SU-DHL-6 (cell line): ENCODE measurements at regions not wholly inside any gene's neighbourhood (a gene's known extent, or its start where the extent isn't known, plus 50 kb on each side); places are given as distances from the start of the nearest gene placed in this dataset.

Source experiments
- H2AFZ ChIP-seq: fragments of 200-600 bp; sonication (generic); 2 replicates; pipeline ENCODE4 v1.6.1; 2014; ENCODE audit warnings: low read depth, mild to moderate bottlenecking, moderate library complexity, mixed read lengths, antibody characterized with exemption, low read length; ENCODE audit not compliant: severe bottlenecking
- H3F3A ChIP-seq: fragments of 200-600 bp; shearing (Covaris generic); 2 replicates; pipeline ENCODE4 v1.6.0; 2016; ENCODE audit warnings: antibody characterized with exemption, mild to moderate bottlenecking; ENCODE audit not compliant: insufficient read depth
- H3K27ac ChIP-seq: fragments of 200-600 bp; sonication (generic); 2 replicates; pipeline ENCODE4 v1.5.1; 2016; ENCODE audit warnings: low read depth, mild to moderate bottlenecking, low read length, moderate library complexity, mixed read lengths
- H3K27me3 ChIP-seq: fragments of 200-600 bp; sonication (generic), shearing (Covaris generic); 2 replicates; pipeline ENCODE4 v1.6.0; 2014; ENCODE audit warnings: mild to moderate bottlenecking, low read length
- H3K36me3 ChIP-seq: fragments of 200-600 bp; sonication (generic); 2 replicates; pipeline ENCODE4 v1.6.1; 2014; ENCODE audit warnings: mild to moderate bottlenecking, low read length, mixed read lengths
- H3K4me2 ChIP-seq: fragments of 300-600, 200-600 bp; shearing (Covaris generic), sonication (generic); 2 replicates; pipeline ENCODE4 v1.6.0; 2014; ENCODE audit warnings: low read length, low read depth, mild to moderate bottlenecking; ENCODE audit not compliant: poor library complexity, severe bottlenecking
- H3K4me3 ChIP-seq: fragments of 200-600 bp; sonication (generic); 2 replicates; pipeline ENCODE4 v1.5.1; 2014; ENCODE audit warnings: antibody characterized with exemption, low read length, mild to moderate bottlenecking, mixed read lengths; ENCODE audit not compliant: insufficient read depth, poor library complexity, severe bottlenecking
- H3K79me2 ChIP-seq: fragments of 200-600 bp; sonication (generic); 2 replicates; pipeline ENCODE4 v1.6.1; 2014; ENCODE audit warnings: mild to moderate bottlenecking, low read length, moderate library complexity; ENCODE audit not compliant: insufficient read depth
- H3K9ac ChIP-seq: fragments of 200-600 bp; sonication (generic); 2 replicates; pipeline ENCODE4 v1.7.0; 2014; ENCODE audit warnings: mild to moderate bottlenecking, low read length
- H3K9me2 ChIP-seq: fragments of 200-600 bp; sonication (generic); replicated peaks from 2 replicates; pipeline ENCODE4 v1.6.1; 2014; ENCODE audit warnings: low read length; ENCODE audit not compliant: insufficient read depth
- H3K9me3 ChIP-seq: fragments of 200-600 bp; sonication (generic); 2 replicates; pipeline ENCODE4 v1.6.1; 2014; ENCODE audit warnings: low read length, mixed read lengths; ENCODE audit not compliant: insufficient read depth
- H4K20me1 ChIP-seq: fragments of 200-600 bp; sonication (generic); 2 replicates; pipeline ENCODE4 v1.6.1; 2014; ENCODE audit warnings: low read depth, mild to moderate bottlenecking, antibody characterized with exemption, low read length, moderate library complexity, mixed read lengths
- CTCF ChIP-seq: fragments of 200-600 bp; sonication (generic); IDR thresholded peaks from one replicate; pipeline ENCODE4 v1.5.1; 2017; ENCODE audit warnings: antibody characterized with exemption, mild to moderate bottlenecking, low read length, moderate library complexity; ENCODE audit not compliant: insufficient read depth, poor library complexity, severe bottlenecking
- EZH2phosphoT487 ChIP-seq: fragments of 200-600 bp; sonication (generic), shearing (Covaris generic); conservative IDR thresholded peaks from 2 replicates; pipeline ENCODE4 v1.6.1; 2018; ENCODE audit warnings: mild to moderate bottlenecking, antibody characterized with exemption, low read length, moderate library complexity, mixed read lengths

- H3K9me2 ChIP-seq, result no peaks in the 10 kb centered on the region
- H3K27me3 ChIP-seq, result no peaks in the 10 kb centered on the region
- H3K9me3 ChIP-seq, result no peaks in the 10 kb centered on the region
- H3K79me2 ChIP-seq, result no peaks in the 10 kb centered on the region
- H2AFZ ChIP-seq, result no peak overlapping the region
- H3F3A ChIP-seq, result no peaks in the 10 kb centered on the region
- H3K9ac ChIP-seq, result no peak overlapping the region
- TF ChIP-seq CTCF (no peak), EZH2phosphoT487 (no peak)
- no peak overlapping the region for H3K27ac ChIP-seq
- no peak overlapping the region for H3K4me2 ChIP-seq
- no peaks in the 10 kb centered on the region for H4K20me1 ChIP-seq
- no peaks in the 10 kb centered on the region for H3K36me3 ChIP-seq
- H3K4me3 ChIP-seq, result no peak overlapping the region
Measured at GRCh38 chr15:62617741-62618140, 424.8 kb upstream of the TPM1 start.

- H3K9ac ChIP-seq, result no peak overlapping the region
- H3K79me2 ChIP-seq, result no peaks in the 10 kb centered on the region
- no peaks in the 10 kb centered on the region for H3K36me3 ChIP-seq
- no peaks in the 10 kb centered on the region for H3K9me3 ChIP-seq
- TF ChIP-seq EZH2phosphoT487, result no peak
- TF ChIP-seq CTCF, result no peak
- H3F3A ChIP-seq, result no peaks in the 10 kb centered on the region
- no peak overlapping the region for H3K4me2 ChIP-seq
- H3K27me3 ChIP-seq, result no peaks in the 10 kb centered on the region
- no peaks in the 10 kb centered on the region for H4K20me1 ChIP-seq
- no peak overlapping the region for H3K27ac ChIP-seq
- H3K4me3 ChIP-seq, result no peak overlapping the region
- H2AFZ ChIP-seq, result no peak overlapping the region
- H3K9me2 ChIP-seq, result no peaks in the 10 kb centered on the region
Measured at GRCh38 chr15:62618432-62618831, 424.1 kb upstream of the TPM1 start.

- H3K9ac ChIP-seq, result no peak overlapping the region
- H3K4me2 ChIP-seq, result no peak overlapping the region
- no peak overlapping the region for H3K4me3 ChIP-seq
- no peaks in the 10 kb centered on the region for H3K27me3 ChIP-seq
- no peaks in the 10 kb centered on the region for H3F3A ChIP-seq
- no peak for TF ChIP-seq CTCF
- no peak for TF ChIP-seq EZH2phosphoT487
- no peaks in the 10 kb centered on the region for H4K20me1 ChIP-seq
- H3K79me2 ChIP-seq, result no peaks in the 10 kb centered on the region
- no peaks in the 10 kb centered on the region for H3K9me2 ChIP-seq
- H3K9me3 ChIP-seq, result no peaks in the 10 kb centered on the region
- H2AFZ ChIP-seq, result no peak overlapping the region
- H3K27ac ChIP-seq, result no peak overlapping the region
- H3K36me3 ChIP-seq, result no peaks in the 10 kb centered on the region
Measured at GRCh38 chr15:62618846-62619504, 423.6 kb upstream of the TPM1 start.
